DND-41 (cell line): ENCODE measurements at regions not wholly inside any gene's neighbourhood (a gene's known extent, or its start where the extent isn't known, plus 50 kb on each side); places are given as distances from the start of the nearest gene placed in this dataset.

Experiments
- ATAC-seq: fragments of 200-7000 bp; cut with Tn5 transposase; 3 replicates; pipeline ENCODE4 v1.9.1; 2021; ENCODE audit warnings: low read depth; ENCODE audit not compliant: insufficient read depth
- DNase-seq: peaks from one replicate; pipeline ENCODE4 v3.0.0-alpha.2; 2020
- H2AFZ ChIP-seq: 2 replicates; pipeline ENCODE4 v1.6.0; 2012; ENCODE audit warnings: low read depth, low read length
- H3K27ac ChIP-seq: 2 replicates; pipeline ENCODE4 v1.5.1; 2012; ENCODE audit warnings: low read length, inconsistent platforms
- H3K27me3 ChIP-seq: fragments of 200-600 bp; sonication (generic); 2 replicates; pipeline ENCODE4 v1.6.0; 2012; ENCODE audit warnings: low read length, mild to moderate bottlenecking, inconsistent platforms; ENCODE audit not compliant: insufficient read depth, poor library complexity
- H3K36me3 ChIP-seq: 2 replicates; pipeline ENCODE4 v1.5.1; 2012; ENCODE audit warnings: low read length, inconsistent platforms; ENCODE audit not compliant: insufficient read depth
- H3K4me1 ChIP-seq: 2 replicates; pipeline ENCODE4 v1.5.1; 2012; ENCODE audit warnings: mild to moderate bottlenecking, low read length; ENCODE audit not compliant: insufficient read depth
- H3K4me2 ChIP-seq: 2 replicates; pipeline ENCODE4 v1.6.0; 2012; ENCODE audit warnings: mild to moderate bottlenecking, moderate library complexity, low read length, inconsistent platforms; ENCODE audit not compliant: insufficient read depth
- H3K4me3 ChIP-seq, 2 experiments: fragments of 200-600 bp in 1 of 2; shearing (Covaris generic) in 1 of 2; 2 replicates each; pipeline ENCODE4 v1.5.1; 2012 to 2016; ENCODE audit warnings: inconsistent platforms in 2 of 2, low read length in 2 of 2, mild to moderate bottlenecking in 2 of 2, low read depth in 1 of 2, moderate library complexity in 1 of 2
- H3K79me2 ChIP-seq: 2 replicates; pipeline ENCODE4 v1.6.0; 2012; ENCODE audit warnings: low read length, inconsistent platforms; ENCODE audit not compliant: insufficient read depth
- H3K9ac ChIP-seq: 2 replicates; pipeline ENCODE4 v1.6.0; 2012; ENCODE audit warnings: low read depth, mild to moderate bottlenecking, inconsistent platforms, low read length, moderate library complexity
- H3K9me3 ChIP-seq: 2 replicates; pipeline ENCODE4 v1.5.1; 2012; ENCODE audit warnings: low read length, moderate library complexity, mild to moderate bottlenecking, inconsistent platforms; ENCODE audit not compliant: insufficient read depth, severe bottlenecking
- H4K20me1 ChIP-seq: 2 replicates; pipeline ENCODE4 v1.6.0; 2012; ENCODE audit warnings: low read length; ENCODE audit not compliant: insufficient read depth
- CTCF ChIP-seq: IDR thresholded peaks from 2 replicates; pipeline ENCODE4 v1.5.1; 2012; ENCODE audit warnings: borderline replicate concordance, low read length, moderate library complexity, mild to moderate bottlenecking; ENCODE audit not compliant: poor library complexity, severe bottlenecking; ENCODE audit errors: extremely low read depth
- EZH2 ChIP-seq: IDR thresholded peaks from 3 replicates; pipeline ENCODE4 v1.6.1; 2012; ENCODE audit warnings: borderline replicate concordance, low read depth, mild to moderate bottlenecking, moderate library complexity, low read length, inconsistent platforms; ENCODE audit not compliant: severe bottlenecking

- H3K4me2 ChIP-seq, result no peak overlapping the region
- H3K27me3 ChIP-seq, result no peaks in the 10 kb centered on the region
- H3K9me3 ChIP-seq, result no peaks in the 10 kb centered on the region
- no peak overlapping the region for H3K27ac ChIP-seq
- no peaks in the 10 kb centered on the region for H3K36me3 ChIP-seq
- no peaks in the 10 kb centered on the region for H3K4me1 ChIP-seq
- DNase-seq (no peak), ATAC-seq (no peak)
- H2AFZ ChIP-seq, result no peak overlapping the region
- H3K4me3 ChIP-seq, result no peak overlapping the region
- no peaks in the 10 kb centered on the region for H4K20me1 ChIP-seq
- H3K9ac ChIP-seq, result no peak overlapping the region
- no peaks in the 10 kb centered on the region for H3K79me2 ChIP-seq
- TF ChIP-seq EZH2 (no peak), CTCF (no peak)
Measured at GRCh38 chr13:67588607-67589006, 358.5 kb upstream of the PCDH9 start.

GRCh38 chr13:67577361-67577760 is 347.2 kb upstream of the PCDH9 start:
- Histone ChIP-seq H3K4me2 (no peak overlapping the region), H3K36me3 (no peaks in the 10 kb centered on the region), H3K9me3 (no peaks in the 10 kb centered on the region), H3K4me1 (no peaks in the 10 kb centered on the region), H3K27me3 (no peaks in the 10 kb centered on the region), H3K79me2 (no peaks in the 10 kb centered on the region), H3K4me3 (no peak overlapping the region), H2AFZ (no peak overlapping the region), H3K27ac (no peak overlapping the region), H3K9ac (no peak overlapping the region), H4K20me1 (no peaks in the 10 kb centered on the region)
- TF ChIP-seq CTCF (no peak), EZH2 (no peak)
- no peak for DNase-seq
- ATAC-seq, result no peak

GRCh38 chr13:67574320-67575233 is 344.4 kb upstream of the PCDH9 start:
- no peaks in the 10 kb centered on the region for H4K20me1 ChIP-seq
- H3K9ac ChIP-seq, result no peak overlapping the region
- TF ChIP-seq CTCF (no peak), EZH2 (no peak)
- H3K27ac ChIP-seq, result no peak overlapping the region
- H3K9me3 ChIP-seq, result no peaks in the 10 kb centered on the region
- H3K4me3 ChIP-seq, result no peak overlapping the region
- H3K79me2 ChIP-seq, result no peaks in the 10 kb centered on the region
- no peak overlapping the region for H2AFZ ChIP-seq
- no peak for DNase-seq
- no peaks in the 10 kb centered on the region for H3K27me3 ChIP-seq
- ATAC-seq, result no peak
- no peak overlapping the region for H3K4me2 ChIP-seq
- no peaks in the 10 kb centered on the region for H3K4me1 ChIP-seq
- no peaks in the 10 kb centered on the region for H3K36me3 ChIP-seq
